H9 (cell line): ENCODE measurements at regions not wholly inside any gene's neighbourhood (a gene's known extent, or its start where the extent isn't known, plus 50 kb on each side); places are given as distances from the start of the nearest gene placed in this dataset.

Experiments used
- DNase-seq: peaks from one replicate; pipeline ENCODE4 v3.0.0-alpha.2; 2017
- H2AFZ ChIP-seq: one replicate; pipeline ENCODE4 v1.6.1; 2013; ENCODE audit warnings: mild to moderate bottlenecking, low read length, control low read depth, moderate library complexity
- H2AK5ac ChIP-seq: 2 replicates; pipeline ENCODE4 v1.6.1; 2013; ENCODE audit warnings: low read length, control low read depth, mixed read lengths; ENCODE audit not compliant: insufficient read length
- H2BK120ac ChIP-seq: one replicate; pipeline ENCODE4 v1.6.1; 2013; ENCODE audit warnings: low read depth, mild to moderate bottlenecking, low read length, control low read depth, inconsistent platforms; ENCODE audit not compliant: poor library complexity, severe bottlenecking
- H2BK12ac ChIP-seq: 2 replicates; pipeline ENCODE4 v1.6.1; 2013; ENCODE audit warnings: low read length, control low read depth, mixed read lengths, low read depth; ENCODE audit not compliant: insufficient read length
- H2BK15ac ChIP-seq: 2 replicates; pipeline ENCODE4 v1.6.1; 2013; ENCODE audit warnings: low read depth, low read length, control low read depth
- H2BK20ac ChIP-seq: one replicate; pipeline ENCODE4 v1.6.1; 2013; ENCODE audit warnings: low read depth, mild to moderate bottlenecking, low read length, control low read depth, inconsistent platforms; ENCODE audit not compliant: poor library complexity, severe bottlenecking
- H2BK5ac ChIP-seq: 2 replicates; pipeline ENCODE4 v1.6.1; 2013; ENCODE audit warnings: low read length, control low read depth, mixed read lengths; ENCODE audit not compliant: insufficient read length
- H3K14ac ChIP-seq: 2 replicates; pipeline ENCODE4 v1.6.1; 2013; ENCODE audit warnings: low read length, control low read depth; ENCODE audit not compliant: insufficient read depth
- H3K18ac ChIP-seq: 2 replicates; pipeline ENCODE4 v1.6.1; 2013; ENCODE audit warnings: low read depth, mild to moderate bottlenecking, mixed read lengths, low read length, control low read depth; ENCODE audit not compliant: insufficient read length
- H3K23ac ChIP-seq: 2 replicates; pipeline ENCODE4 v1.6.1; 2013; ENCODE audit warnings: low read length, control low read depth, mixed read lengths, low read depth; ENCODE audit not compliant: insufficient read length
- H3K23me2 ChIP-seq: 2 replicates; pipeline ENCODE4 v1.6.1; 2013; ENCODE audit warnings: low read depth, mild to moderate bottlenecking, mixed read lengths, low read length, control low read depth; ENCODE audit not compliant: insufficient read length, poor library complexity, severe bottlenecking
- H3K27ac ChIP-seq: 2 replicates; pipeline ENCODE4 v1.5.1; 2013; ENCODE audit warnings: low read length, control low read depth, mixed read lengths, low read depth; ENCODE audit not compliant: insufficient read length
- H3K27me3 ChIP-seq: 2 replicates; pipeline ENCODE4 v1.6.1; 2013; ENCODE audit warnings: low read length, control low read depth, inconsistent platforms; ENCODE audit not compliant: insufficient read depth
- H3K4ac ChIP-seq: 2 replicates; pipeline ENCODE4 v1.6.1; 2013; ENCODE audit warnings: low read depth, mild to moderate bottlenecking, control low read depth, inconsistent platforms, low read length, moderate library complexity
- H3K4me1 ChIP-seq: 2 replicates; pipeline ENCODE4 v1.6.1; 2013; ENCODE audit warnings: low read length, control low read depth, inconsistent platforms; ENCODE audit not compliant: insufficient read depth
- H3K4me2 ChIP-seq: 2 replicates; pipeline ENCODE4 v1.6.1; 2013; ENCODE audit warnings: low read length, control low read depth, mixed read lengths; ENCODE audit not compliant: insufficient read length, insufficient read depth
- H3K56ac ChIP-seq: 2 replicates; pipeline ENCODE4 v1.6.1; 2013; ENCODE audit warnings: low read depth, mild to moderate bottlenecking, mixed read lengths, low read length, control low read depth; ENCODE audit not compliant: insufficient read length
- H3K79me1 ChIP-seq: 2 replicates; pipeline ENCODE4 v1.6.1; 2013; ENCODE audit warnings: low read depth, mild to moderate bottlenecking, moderate library complexity, low read length, control low read depth, inconsistent platforms; ENCODE audit not compliant: insufficient read depth, poor library complexity, severe bottlenecking
- H3K79me2 ChIP-seq: 2 replicates; pipeline ENCODE4 v1.6.1; 2013; ENCODE audit warnings: low read length, control low read depth, inconsistent platforms; ENCODE audit not compliant: insufficient read depth
- H3K9ac ChIP-seq: 2 replicates; pipeline ENCODE4 v1.6.1; 2013; ENCODE audit warnings: low read length, control low read depth, mixed read lengths; ENCODE audit not compliant: insufficient read length; ENCODE audit errors: extremely low read depth
- H3K9me3 ChIP-seq: one replicate; pipeline ENCODE4 v1.6.1; 2013; ENCODE audit warnings: low read depth, low read length, inconsistent platforms; ENCODE audit not compliant: control insufficient read depth
- H3T11ph ChIP-seq: one replicate; pipeline ENCODE4 v1.6.1; 2013; ENCODE audit warnings: mild to moderate bottlenecking, low read length, control low read depth, inconsistent platforms
- H4K20me1 ChIP-seq: one replicate; pipeline ENCODE4 v1.6.1; 2013; ENCODE audit not compliant: control insufficient read depth, insufficient read length, insufficient read depth
- H4K5ac ChIP-seq: 2 replicates; pipeline ENCODE4 v1.6.1; 2013; ENCODE audit warnings: low read depth, mild to moderate bottlenecking, mixed read lengths, low read length, control low read depth; ENCODE audit not compliant: insufficient read length
- H4K8ac ChIP-seq: replicated peaks from 2 replicates; pipeline ENCODE4 v1.6.1; 2013; ENCODE audit warnings: low read length, control low read depth, mixed read lengths, low read depth; ENCODE audit not compliant: insufficient read length
- H4K91ac ChIP-seq: 2 replicates; pipeline ENCODE4 v1.6.1; 2013; ENCODE audit warnings: low read depth, mild to moderate bottlenecking, moderate library complexity, mixed read lengths, low read length, control low read depth; ENCODE audit not compliant: insufficient read length
- H3K27ac Mint-ChIP-seq, 3 experiments: 2 replicates in 2 of 3; 3 replicates in 1 of 3; pipeline ENCODE4 v1.8.0; 2020 to 2021; ENCODE audit warnings: mixed read lengths in 3 of 3, mild to moderate bottlenecking in 1 of 3, moderate library complexity in 1 of 3
- H3K27me3 Mint-ChIP-seq: 2 replicates; pipeline ENCODE4 v1.8.0; 2021; ENCODE audit warnings: low read depth, mild to moderate bottlenecking, moderate library complexity, mixed read lengths
- H3K36me3 Mint-ChIP-seq, 3 experiments: 2 replicates in 2 of 3; 3 replicates in 1 of 3; pipeline ENCODE4 v1.8.0; 2020 to 2021; ENCODE audit warnings: low read depth in 3 of 3, mixed read lengths in 3 of 3; ENCODE audit not compliant: insufficient read depth in 1 of 3
- H3K4me1 Mint-ChIP-seq, 2 experiments: 2 replicates each; pipeline ENCODE4 v1.8.0; 2020; ENCODE audit warnings: mixed read lengths in 2 of 2
- H3K4me3 Mint-ChIP-seq, 2 experiments: 2 replicates in 1 of 2; 3 replicates in 1 of 2; pipeline ENCODE4 v1.8.0; 2020 to 2021; ENCODE audit warnings: mild to moderate bottlenecking in 2 of 2, mixed read lengths in 2 of 2, moderate library complexity in 1 of 2
- H3K9me3 Mint-ChIP-seq, 2 experiments: 2 replicates in 1 of 2; 3 replicates in 1 of 2; pipeline ENCODE4 v1.8.0; 2020; ENCODE audit warnings: mild to moderate bottlenecking in 2 of 2, mixed read lengths in 2 of 2, moderate library complexity in 1 of 2
- CTCF ChIP-seq: fragments of 200-600 bp; sonication (generic); conservative IDR thresholded peaks from 3 replicates; pipeline ENCODE4 v1.8.0; 2021; ENCODE audit warnings: antibody characterized with exemption, mild to moderate bottlenecking
- WGBS: extraction: QIAGEN DNeasy Blood & Tissue Kit; methylation state at CpG from one replicate; pipeline ENCODE4 v1.1.7; 2013; ENCODE audit warnings: missing lambda C conversion rate, low lambda C conversion rate, mixed read lengths; ENCODE audit not compliant: insufficient read length; ENCODE audit errors: extremely low coverage; 5-methylcytosine and 5-hydroxymethylcytosine counted together

GRCh38 chr3:59612444-59612715 is 562.6 kb upstream of the CFAP20DC start:
- Histone ChIP-seq H3K27ac (no peak overlapping the region), H3K9me3 (no peaks in the 10 kb centered on the region), H3K27me3 (no peaks in the 10 kb centered on the region), H3T11ph (no peak overlapping the region), H4K20me1 (no peaks in the 10 kb centered on the region), H3K79me1 (no peaks in the 10 kb centered on the region), H2AFZ (no peak overlapping the region), H3K18ac (no peak overlapping the region), H4K8ac (no peak overlapping the region), H3K14ac (no peak overlapping the region), H3K4ac (no peak overlapping the region), H3K4me2 (no peak overlapping the region), H3K9ac (no peak overlapping the region), H2AK5ac (no peak overlapping the region), H3K23me2 (no peaks in the 10 kb centered on the region), H4K5ac (no peak overlapping the region), H2BK120ac (no peak overlapping the region), H2BK12ac (no peak overlapping the region), H3K56ac (no peak overlapping the region), H3K4me1 (no peaks in the 10 kb centered on the region), H3K23ac (no peak overlapping the region), H2BK20ac (no peak overlapping the region), H2BK5ac (no peak overlapping the region), H3K79me2 (no peaks in the 10 kb centered on the region), H4K91ac (no peak overlapping the region), H2BK15ac (no peak overlapping the region)
- TF ChIP-seq CTCF: no peak
- Mint-ChIP-seq H3K4me3 (no peak overlapping the region), H3K9me3 (peaks cover 18 to 24% of the 10 kb centered on the region in 2 experiments; a peak in 4 of 5 replicates), H3K4me1 (peaks cover 3% of the 10 kb centered on the region in 2 experiments; a peak in 2 of 4 replicates), H3K27ac (no peak overlapping the region), H3K27me3 (no peaks in the 10 kb centered on the region; the same call in 1 of the 2 replicates), H3K36me3 (peaks cover 0 to 14% (median 7%) of the 10 kb centered on the region in 3 experiments; a peak in 3 of 7 replicates)
- WGBS: no CpG with 5 or more reads among the region's 2 CpGs
- no peak for DNase-seq
